WERI-Rb-1 (cell line): ENCODE measurements at regions not wholly inside any gene's neighbourhood (a gene's known extent, or its start where the extent isn't known, plus 50 kb on each side); places are given as distances from the start of the nearest gene placed in this dataset.

Experiments used
- DNase-seq: peaks from one replicate; pipeline ENCODE4 v3.0.0-alpha.2; 2020
- H3K27ac ChIP-seq: fragments of 250-450 bp; sonication (Bioruptor Pico); 2 replicates; pipeline ENCODE4 v1.5.1; 2020; ENCODE audit warnings: mild to moderate bottlenecking, moderate library complexity
- H3K27me3 ChIP-seq: fragments of 250-450 bp; sonication (Bioruptor Pico); 2 replicates; pipeline ENCODE4 v1.5.1; 2021; ENCODE audit warnings: mild to moderate bottlenecking, low read depth, moderate library complexity; ENCODE audit not compliant: insufficient read depth, severe bottlenecking
- H3K36me3 ChIP-seq: fragments of 250-450 bp; sonication (Bioruptor Pico); 2 replicates; pipeline ENCODE4 v1.5.1; 2020; ENCODE audit warnings: mild to moderate bottlenecking, moderate library complexity
- H3K4me3 ChIP-seq: 2 replicates; pipeline ENCODE4 v1.5.1; 2011; ENCODE audit warnings: low read depth, mild to moderate bottlenecking, control low read depth, low read length
- H3K9me3 ChIP-seq: fragments of 250-450 bp; sonication (Bioruptor Pico); 2 replicates; pipeline ENCODE4 v1.5.1; 2021; ENCODE audit warnings: mild to moderate bottlenecking, moderate library complexity; ENCODE audit not compliant: severe bottlenecking
- TF ChIP-seq, protein P1 (sequence below): IDR thresholded peaks from 2 replicates; pipeline ENCODE4 v1.5.1; 2011; ENCODE audit warnings: low read depth, mild to moderate bottlenecking, control low read depth, inconsistent platforms, low read length

DNA sequence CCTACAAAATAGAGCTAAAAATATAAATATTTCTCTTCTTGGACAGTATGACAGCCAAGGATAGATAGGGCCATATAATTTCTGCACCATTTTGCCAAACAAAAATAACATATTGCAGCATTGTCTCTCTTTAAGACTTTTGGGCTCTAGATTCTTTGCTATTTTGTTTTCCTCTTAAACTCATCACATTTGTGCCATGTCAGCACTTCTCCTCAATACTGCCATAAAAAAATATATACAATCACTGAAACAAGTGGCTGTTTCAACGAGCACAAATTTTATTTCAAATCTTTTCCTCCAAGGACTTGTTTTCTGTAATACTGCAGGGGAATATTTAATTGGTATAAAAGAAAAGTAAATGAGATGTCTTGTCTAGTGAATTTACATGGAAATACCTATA is 1570.0 kb upstream of the NUDT12 start:
- no peak for DNase-seq
- H3K27me3 ChIP-seq, result no peaks in the 10 kb centered on the region
- H3K36me3 ChIP-seq, result no peaks in the 10 kb centered on the region
- no peak overlapping the region for H3K27ac ChIP-seq
- no peak overlapping the region for H3K4me3 ChIP-seq
- TF ChIP-seq, protein P1, sequence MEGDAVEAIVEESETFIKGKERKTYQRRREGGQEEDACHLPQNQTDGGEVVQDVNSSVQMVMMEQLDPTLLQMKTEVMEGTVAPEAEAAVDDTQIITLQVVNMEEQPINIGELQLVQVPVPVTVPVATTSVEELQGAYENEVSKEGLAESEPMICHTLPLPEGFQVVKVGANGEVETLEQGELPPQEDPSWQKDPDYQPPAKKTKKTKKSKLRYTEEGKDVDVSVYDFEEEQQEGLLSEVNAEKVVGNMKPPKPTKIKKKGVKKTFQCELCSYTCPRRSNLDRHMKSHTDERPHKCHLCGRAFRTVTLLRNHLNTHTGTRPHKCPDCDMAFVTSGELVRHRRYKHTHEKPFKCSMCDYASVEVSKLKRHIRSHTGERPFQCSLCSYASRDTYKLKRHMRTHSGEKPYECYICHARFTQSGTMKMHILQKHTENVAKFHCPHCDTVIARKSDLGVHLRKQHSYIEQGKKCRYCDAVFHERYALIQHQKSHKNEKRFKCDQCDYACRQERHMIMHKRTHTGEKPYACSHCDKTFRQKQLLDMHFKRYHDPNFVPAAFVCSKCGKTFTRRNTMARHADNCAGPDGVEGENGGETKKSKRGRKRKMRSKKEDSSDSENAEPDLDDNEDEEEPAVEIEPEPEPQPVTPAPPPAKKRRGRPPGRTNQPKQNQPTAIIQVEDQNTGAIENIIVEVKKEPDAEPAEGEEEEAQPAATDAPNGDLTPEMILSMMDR, result no peak
- H3K9me3 ChIP-seq, result no peaks in the 10 kb centered on the region

DNA sequence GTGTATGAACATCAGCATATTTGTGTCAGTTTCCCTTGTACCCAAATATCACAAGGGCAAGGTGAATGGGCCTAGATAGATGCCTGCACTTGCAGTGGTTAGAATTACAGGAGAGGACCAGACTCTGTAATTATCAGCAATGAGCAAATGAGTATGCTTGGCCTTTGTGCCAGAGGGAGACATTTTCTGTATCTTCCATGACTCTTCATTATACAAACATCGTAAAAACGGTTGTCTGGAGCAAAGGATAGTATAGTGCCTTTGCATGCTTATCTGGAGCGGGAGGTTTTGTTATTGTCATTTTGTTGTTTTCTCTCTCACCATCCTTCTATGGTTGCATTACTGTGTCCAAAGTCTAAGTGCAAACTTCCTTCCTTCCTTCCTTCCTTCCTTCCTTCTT is 1568.5 kb upstream of the NUDT12 start:
- Histone ChIP-seq H3K4me3 (no peak overlapping the region), H3K36me3 (no peaks in the 10 kb centered on the region), H3K9me3 (no peaks in the 10 kb centered on the region), H3K27ac (no peak overlapping the region), H3K27me3 (no peaks in the 10 kb centered on the region)
- TF ChIP-seq, protein P1, result no peak
- no peak for DNase-seq

DNA sequence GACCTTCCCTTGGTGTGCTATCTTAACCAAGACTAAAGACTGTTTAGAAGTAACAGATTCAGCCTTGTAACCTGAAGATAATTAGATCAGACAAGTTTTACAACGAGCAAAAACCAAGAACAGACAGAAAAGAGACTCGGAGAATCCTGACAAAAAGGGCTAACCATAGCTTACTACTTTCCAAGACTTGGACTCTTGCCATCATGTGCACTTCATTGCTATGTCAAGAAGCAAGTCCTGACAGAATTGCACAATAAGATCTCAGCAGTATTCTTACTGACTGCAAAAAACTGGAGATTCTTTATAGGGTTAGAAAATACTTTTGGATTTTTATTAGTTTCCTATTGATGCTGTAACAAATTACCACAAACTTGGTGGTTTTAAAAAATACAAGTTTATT is 1539.0 kb upstream of the NUDT12 start:
- Histone ChIP-seq H3K4me3 (no peak overlapping the region), H3K9me3 (no peaks in the 10 kb centered on the region), H3K27ac (no peak overlapping the region), H3K27me3 (no peaks in the 10 kb centered on the region), H3K36me3 (no peaks in the 10 kb centered on the region)
- TF ChIP-seq, protein P1, result no peak
- DNase-seq, result no peak

DNA sequence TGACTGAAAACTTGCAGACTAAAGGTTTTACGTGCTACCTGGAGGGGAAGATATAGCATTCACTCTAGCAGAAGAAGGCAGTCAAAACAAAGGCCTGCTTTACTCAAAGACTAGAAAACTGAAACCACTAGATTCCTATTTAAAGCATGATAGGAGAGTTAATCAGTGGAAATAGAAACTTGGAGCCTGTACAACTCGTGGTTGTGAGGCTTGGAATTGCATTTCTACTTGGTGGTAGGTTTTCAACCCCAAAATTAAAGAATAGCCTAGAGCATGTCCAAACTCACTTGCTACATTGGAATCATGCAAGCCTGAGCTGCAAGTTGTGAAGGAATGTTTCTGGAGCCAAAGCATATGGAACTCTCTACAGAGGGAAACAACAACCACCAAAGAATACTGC is 1526.4 kb upstream of the NUDT12 start:
- no peaks in the 10 kb centered on the region for H3K9me3 ChIP-seq
- no peak overlapping the region for H3K4me3 ChIP-seq
- no peaks in the 10 kb centered on the region for H3K36me3 ChIP-seq
- H3K27me3 ChIP-seq, result no peaks in the 10 kb centered on the region
- TF ChIP-seq, protein P1, result no peak
- H3K27ac ChIP-seq, result no peak overlapping the region
- no peak for DNase-seq

DNA sequence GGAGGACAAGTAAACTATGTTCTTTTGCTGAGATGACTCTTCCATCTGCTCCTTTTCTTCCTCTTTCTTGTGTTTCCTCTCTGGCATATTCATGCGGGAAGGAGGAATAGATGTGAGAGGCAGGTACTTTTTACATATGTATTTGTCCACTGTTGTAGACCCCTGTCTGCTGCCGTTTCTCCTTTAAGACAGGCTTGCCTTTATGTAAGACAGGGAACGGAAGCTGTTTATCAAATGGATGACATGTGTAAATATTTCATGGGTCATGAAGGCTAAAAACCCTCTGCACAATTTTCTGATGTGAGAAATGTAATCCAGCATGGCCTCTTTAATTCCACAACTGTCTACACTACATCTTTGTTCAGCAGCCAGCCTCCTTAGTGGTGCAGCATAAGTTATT is 1525.5 kb upstream of the NUDT12 start:
- DNase-seq, result no peak
- no peaks in the 10 kb centered on the region for H3K36me3 ChIP-seq
- H3K27me3 ChIP-seq, result no peaks in the 10 kb centered on the region
- no peaks in the 10 kb centered on the region for H3K9me3 ChIP-seq
- TF ChIP-seq, protein P1, result no peak
- H3K4me3 ChIP-seq, result no peak overlapping the region
- H3K27ac ChIP-seq, result no peak overlapping the region

DNA sequence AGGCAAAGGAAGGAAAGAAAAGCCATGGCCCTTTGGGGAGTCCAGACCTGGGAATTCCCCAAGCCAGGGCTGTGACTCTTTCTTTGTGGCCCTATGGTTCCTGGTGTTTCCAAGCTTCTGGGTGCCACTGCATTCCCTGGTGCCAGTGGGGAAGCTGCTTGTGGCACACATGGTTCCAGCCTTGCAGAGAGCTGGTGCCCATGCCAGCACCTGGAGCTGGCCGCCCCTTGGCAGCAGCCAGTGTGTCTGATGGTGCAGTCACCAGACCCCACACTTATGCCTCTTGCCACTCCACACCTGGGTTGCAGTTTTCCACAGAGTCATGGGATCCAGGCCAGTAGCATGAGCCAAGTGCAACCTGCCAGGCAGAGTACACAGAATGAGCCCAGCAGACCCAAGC is 1495.3 kb upstream of the NUDT12 start:
- H3K4me3 ChIP-seq, result no peak overlapping the region
- H3K9me3 ChIP-seq, result peaks cover 2% of the 10 kb centered on the region
- TF ChIP-seq, protein P1, result no peak
- H3K36me3 ChIP-seq, result no peaks in the 10 kb centered on the region
- no peak overlapping the region for H3K27ac ChIP-seq
- no peaks in the 10 kb centered on the region for H3K27me3 ChIP-seq
- DNase-seq, result no peak
